ENCODE measurements at regions not wholly inside any gene's neighbourhood (a gene's known extent, or its start where the extent isn't known, plus 50 kb on each side); places are given as distances from the start of the nearest gene placed in this dataset.

DNA sequence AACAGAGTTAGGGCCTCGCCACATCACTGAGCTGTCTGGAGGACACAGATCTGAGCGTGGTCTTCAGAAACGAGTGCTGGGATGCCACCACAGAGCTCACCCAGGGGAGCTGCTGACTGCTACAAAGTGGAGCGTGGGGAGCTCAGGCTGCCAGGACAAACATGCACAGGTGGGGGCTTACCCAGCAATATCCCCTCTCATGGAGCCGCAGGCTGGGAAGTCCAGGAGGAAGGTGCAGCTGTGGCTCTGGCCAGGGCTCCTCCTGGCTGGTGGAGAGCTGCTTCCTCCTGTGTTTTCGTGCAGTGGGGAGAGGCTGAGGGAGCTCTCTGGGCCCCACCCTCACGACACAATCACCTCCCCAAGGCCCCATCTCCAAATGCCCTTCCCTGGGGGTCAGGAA, 368.6 kb upstream of the IRX4 start:
- TF ChIP-seq, protein P1, sequence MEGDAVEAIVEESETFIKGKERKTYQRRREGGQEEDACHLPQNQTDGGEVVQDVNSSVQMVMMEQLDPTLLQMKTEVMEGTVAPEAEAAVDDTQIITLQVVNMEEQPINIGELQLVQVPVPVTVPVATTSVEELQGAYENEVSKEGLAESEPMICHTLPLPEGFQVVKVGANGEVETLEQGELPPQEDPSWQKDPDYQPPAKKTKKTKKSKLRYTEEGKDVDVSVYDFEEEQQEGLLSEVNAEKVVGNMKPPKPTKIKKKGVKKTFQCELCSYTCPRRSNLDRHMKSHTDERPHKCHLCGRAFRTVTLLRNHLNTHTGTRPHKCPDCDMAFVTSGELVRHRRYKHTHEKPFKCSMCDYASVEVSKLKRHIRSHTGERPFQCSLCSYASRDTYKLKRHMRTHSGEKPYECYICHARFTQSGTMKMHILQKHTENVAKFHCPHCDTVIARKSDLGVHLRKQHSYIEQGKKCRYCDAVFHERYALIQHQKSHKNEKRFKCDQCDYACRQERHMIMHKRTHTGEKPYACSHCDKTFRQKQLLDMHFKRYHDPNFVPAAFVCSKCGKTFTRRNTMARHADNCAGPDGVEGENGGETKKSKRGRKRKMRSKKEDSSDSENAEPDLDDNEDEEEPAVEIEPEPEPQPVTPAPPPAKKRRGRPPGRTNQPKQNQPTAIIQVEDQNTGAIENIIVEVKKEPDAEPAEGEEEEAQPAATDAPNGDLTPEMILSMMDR (IDR thresholded peaks at IDR 0.05; ENCODE audit: insufficient read depth, low read length, poor library complexity, severe bottlenecking) = no peak
- no peak for TF ChIP-seq EZH2phosphoT487 (conservative IDR thresholded peaks at IDR 0.05; ENCODE audit: low read length)
